GM12892 (cell line): ENCODE measurements at regions not wholly inside any gene's neighbourhood (a gene's known extent, or its start where the extent isn't known, plus 50 kb on each side); places are given as distances from the start of the nearest gene placed in this dataset.

Source experiments
- DNase-seq: peaks from one replicate; pipeline ENCODE4 v3.0.0; 2011; ENCODE audit not compliant: insufficient read length
- FAIRE-seq: peaks from 2 replicates; lab custom pipeline; 2011; peaks lifted over from hg19 to GRCh38; lab: Jason Lieb, UNC
- POLR2A ChIP-seq: IDR thresholded peaks from 2 replicates; pipeline ENCODE4 v1.6.1; 2011; ENCODE audit warnings: low read depth, low read length, control low read depth
- POLR2AphosphoS5 ChIP-seq: IDR thresholded peaks from 2 replicates; pipeline ENCODE4 v1.6.1; 2011; ENCODE audit warnings: low read depth, low read length, control low read depth
- TAF1 ChIP-seq: IDR thresholded peaks from 2 replicates; pipeline ENCODE4 v1.6.1; 2011; ENCODE audit warnings: low read depth, mild to moderate bottlenecking, control low read depth, low read length, borderline replicate concordance

- DNase-seq = no peak
- TF ChIP-seq TAF1 = no peak
- TF ChIP-seq POLR2A = no peak
- TF ChIP-seq POLR2AphosphoS5 = no peak
- FAIRE-seq = no peak
Measured at GRCh38 chr4:4913628-4914027, 54.2 kb downstream of the MSX1 start.

- TF ChIP-seq TAF1 (no peak), POLR2A (no peak), POLR2AphosphoS5 (no peak)
- no peak for DNase-seq
- FAIRE-seq = no peak
Measured at GRCh38 chr4:4914059-4914820, 54.8 kb downstream of the MSX1 start.

DNA sequence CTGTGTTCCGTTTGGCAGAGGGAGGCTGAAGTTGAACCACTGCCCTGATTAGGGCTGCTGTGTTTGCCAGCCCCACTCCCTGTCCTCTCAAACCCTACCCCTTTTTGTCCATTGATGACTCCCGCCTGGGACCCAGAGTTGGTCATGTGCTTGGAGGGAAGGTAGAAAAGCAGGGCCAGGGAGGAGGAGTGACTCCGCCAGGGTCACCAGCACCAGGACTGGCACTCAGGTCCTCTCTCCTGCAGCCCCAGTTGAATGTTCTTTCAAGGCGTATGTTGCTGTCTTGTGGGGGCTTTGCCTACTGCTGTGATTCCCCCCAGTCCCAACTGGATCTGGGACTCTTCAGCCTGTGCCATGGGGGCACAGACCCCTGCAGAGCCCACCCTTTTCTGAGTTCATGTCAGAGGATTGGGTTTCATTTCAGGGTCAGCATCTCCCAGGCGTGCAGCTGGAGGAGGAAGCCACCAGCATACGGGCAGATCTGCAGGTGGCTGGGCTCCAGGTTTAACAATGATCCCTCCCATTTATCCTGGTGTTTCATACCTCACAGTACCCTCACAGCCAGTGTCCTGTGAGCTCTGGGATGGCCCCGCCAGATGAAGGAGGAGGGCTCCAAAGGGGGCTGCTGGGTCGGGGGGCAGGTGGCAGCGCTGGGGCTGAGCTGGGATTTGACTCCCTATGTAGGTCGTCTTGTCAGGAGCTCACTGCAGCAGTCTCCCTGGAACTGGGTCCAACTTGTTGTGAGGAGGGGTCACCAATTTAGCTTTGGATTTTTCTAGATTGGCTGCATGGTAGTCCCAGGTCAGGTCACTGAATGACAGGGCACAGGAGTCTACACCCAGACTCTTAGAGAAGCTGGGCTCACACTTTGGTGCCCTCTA is 55.7 kb downstream of the MSX1 start:
- TF ChIP-seq POLR2AphosphoS5 = no peak
- no peak for TF ChIP-seq TAF1
- no peak for TF ChIP-seq POLR2A
- DNase-seq (no peak), FAIRE-seq (no peak)

DNA sequence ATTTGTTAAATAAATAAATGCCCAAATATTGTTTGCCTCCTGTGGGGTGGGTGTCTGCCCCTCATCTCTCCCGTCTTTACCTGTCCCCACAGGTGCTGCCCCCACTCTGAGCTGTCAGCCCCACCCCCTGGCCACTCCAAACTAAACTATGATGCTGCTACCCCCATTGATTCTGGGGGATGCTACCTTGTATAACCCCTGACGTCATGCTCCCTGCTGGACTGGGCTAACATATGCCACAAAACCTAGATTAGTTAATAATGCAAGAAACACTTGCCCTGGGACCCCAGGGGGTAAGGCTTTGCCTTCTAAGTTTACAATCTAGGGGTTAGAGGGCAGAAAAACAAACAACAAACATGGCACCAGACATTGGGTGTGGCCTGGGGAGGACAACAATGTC is 58.6 kb downstream of the MSX1 start:
- FAIRE-seq = no peak
- TF ChIP-seq TAF1 (no peak), POLR2A (no peak), POLR2AphosphoS5 (no peak)
- DNase-seq = no peak

DNA sequence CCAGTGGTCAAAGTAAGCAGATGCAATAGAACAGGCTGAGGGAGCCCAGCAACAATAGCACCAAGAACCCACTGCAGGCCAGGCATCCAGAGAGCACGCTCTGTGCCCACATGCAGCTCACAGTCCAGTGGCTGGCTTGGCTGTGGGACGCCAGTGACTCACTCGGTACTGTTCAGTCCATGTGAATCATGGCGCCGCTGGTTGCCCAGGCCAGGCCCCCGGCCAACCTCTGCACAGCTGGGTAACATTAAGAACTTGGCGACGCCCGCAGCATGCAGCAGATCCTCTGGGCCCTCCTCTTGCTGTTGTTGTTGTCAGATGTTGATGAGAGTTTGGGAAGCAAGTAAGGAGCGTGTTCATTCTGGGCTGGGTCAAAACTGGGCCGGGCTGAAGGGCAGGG is 60.5 kb downstream of the MSX1 start:
- TF ChIP-seq POLR2A (no peak), POLR2AphosphoS5 (no peak), TAF1 (no peak)

GRCh38 chr4:4921077-4921476 is 61.6 kb downstream of the MSX1 start:
- DNase-seq = no peak
- no peak for FAIRE-seq
- TF ChIP-seq POLR2AphosphoS5 (no peak), TAF1 (no peak), POLR2A (no peak)

More for the DNA sequence above, 60.5 kb downstream of the MSX1 start:
- DNase-seq = no peak
- no peak for FAIRE-seq

- no peak for FAIRE-seq
- DNase-seq = no peak
Measured at GRCh38 chr4:4922441-4922840, 63.0 kb downstream of the MSX1 start.

DNA sequence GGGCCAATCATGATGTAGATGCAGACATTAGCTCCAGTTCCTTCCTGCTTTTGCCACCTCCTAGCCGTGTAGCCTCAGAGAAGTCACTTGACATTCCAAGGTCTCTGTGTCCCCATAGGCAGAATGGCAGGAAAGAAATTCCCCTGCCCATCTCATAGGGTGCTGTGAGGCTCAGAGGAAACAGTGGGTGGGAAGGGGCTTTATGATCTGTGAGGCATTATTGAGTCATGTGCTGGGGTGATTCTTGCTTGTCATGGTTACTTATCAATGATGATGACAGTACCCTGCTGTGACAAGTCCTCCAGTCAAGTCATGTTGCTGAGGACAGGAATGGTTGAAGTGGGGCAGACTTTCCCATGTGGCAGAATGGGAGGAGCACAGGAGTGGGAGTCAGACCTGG is 63.7 kb downstream of the MSX1 start:
- TF ChIP-seq POLR2AphosphoS5 = no peak
- no peak for TF ChIP-seq TAF1
- no peak for TF ChIP-seq POLR2A
- no peak for FAIRE-seq
- DNase-seq = no peak

More at GRCh38 chr4:4922441-4922840, 63.0 kb downstream of the MSX1 start:
- TF ChIP-seq POLR2A = no peak
- TF ChIP-seq TAF1 = no peak
- TF ChIP-seq POLR2AphosphoS5 = no peak

DNA sequence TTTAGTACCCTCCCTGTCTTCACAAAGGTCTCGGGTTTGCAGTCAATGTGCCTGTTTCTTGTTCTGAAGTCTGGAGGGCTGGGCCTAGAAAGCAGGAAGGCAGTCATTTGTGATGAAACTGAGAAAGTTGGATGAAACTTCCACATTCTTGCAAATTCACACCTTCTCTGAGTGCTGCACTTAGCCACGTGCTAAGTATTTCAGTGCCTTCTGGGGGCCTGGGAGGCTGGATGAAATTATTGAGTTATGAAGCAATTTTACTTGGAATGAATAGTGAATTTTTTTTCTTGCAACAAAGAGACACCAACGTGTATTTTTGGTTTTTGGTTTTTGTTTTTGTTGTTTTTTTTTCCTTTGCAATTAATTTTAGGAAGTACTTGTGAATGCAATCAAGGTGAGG is 71.2 kb downstream of the MSX1 start:
- FAIRE-seq (no peak), DNase-seq (no peak)
- TF ChIP-seq POLR2A (no peak), POLR2AphosphoS5 (no peak), TAF1 (no peak)

DNA sequence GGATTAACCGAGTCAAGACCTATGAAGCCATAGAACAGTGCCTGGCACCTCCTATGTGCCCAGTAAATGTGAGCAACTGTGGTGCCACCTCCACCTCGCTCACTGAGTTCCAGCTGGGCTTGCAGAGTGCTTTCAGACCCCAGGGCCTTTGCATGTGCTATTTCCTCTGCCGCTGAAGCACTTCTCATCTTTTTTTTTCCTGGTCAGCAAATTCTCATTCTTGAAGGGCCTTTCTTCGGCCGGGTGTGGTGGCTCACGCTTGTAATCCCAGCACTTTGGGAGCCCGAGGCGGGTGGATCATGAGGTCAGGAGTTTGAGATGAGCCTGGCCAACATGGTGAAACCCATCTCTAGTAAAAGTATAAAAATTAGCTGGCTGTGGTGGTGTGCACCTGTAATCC is 76.5 kb downstream of the MSX1 start:
- TF ChIP-seq TAF1 = no peak
- TF ChIP-seq POLR2AphosphoS5 = no peak
- no peak for TF ChIP-seq POLR2A
- FAIRE-seq (no peak), DNase-seq (no peak)

DNA sequence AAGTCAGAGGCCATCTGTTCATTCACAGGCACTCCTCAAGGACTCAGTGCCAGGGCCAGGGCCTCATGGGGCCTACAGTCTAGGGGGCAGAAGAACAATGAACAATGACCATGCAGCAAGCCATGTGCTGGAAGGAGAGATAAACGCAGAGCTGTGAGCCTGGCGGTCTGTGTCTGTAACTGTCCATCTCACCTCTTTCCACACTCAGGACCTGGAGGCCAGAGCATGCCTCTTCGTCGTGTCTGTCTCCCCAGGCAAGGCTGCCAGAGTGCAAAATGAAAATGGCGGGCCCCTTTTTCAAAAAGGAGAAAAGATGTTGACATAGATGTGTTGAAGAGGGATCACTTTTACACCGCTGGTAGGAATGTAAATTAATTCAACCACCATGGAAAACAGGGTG is 78.5 kb downstream of the MSX1 start:
- FAIRE-seq (no peak), DNase-seq (no peak)
- no peak for TF ChIP-seq POLR2A
- no peak for TF ChIP-seq TAF1
- no peak for TF ChIP-seq POLR2AphosphoS5

GRCh38 chr4:4941751-4942150 is 77.5 kb downstream of the CYTL1 start:
- FAIRE-seq (no peak), DNase-seq (no peak)
- no peak for TF ChIP-seq POLR2AphosphoS5
- TF ChIP-seq TAF1 = no peak
- TF ChIP-seq POLR2A = no peak
